ENCODE measurements at regions not wholly inside any gene's neighbourhood (a gene's known extent, or its start where the extent isn't known, plus 50 kb on each side); places are given as distances from the start of the nearest gene placed in this dataset.

DNA sequence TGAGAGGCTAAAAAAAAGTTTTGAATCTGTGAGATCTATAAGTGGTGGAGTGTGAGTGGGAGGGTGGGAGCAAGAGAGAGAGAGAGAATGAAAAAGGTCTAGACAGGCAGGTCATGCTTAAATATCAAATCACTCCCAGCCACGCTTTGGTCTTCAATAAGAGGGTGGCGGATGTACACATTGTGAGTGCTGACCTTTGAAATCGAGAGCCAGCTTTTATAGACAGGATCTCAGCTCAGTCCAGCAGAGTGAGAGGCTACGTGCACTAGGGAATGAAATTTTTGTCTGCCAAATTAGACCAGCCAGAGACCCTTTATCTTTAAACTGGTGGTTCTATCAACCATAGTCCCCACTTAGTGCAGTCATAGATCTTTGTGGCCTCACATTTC, 342.3 kb upstream of the PROK2 start:
- TF ChIP-seq MYC (IDR thresholded peaks at IDR 0.05; ENCODE audit: low read depth, low read length) (no peak), POLR2A (IDR thresholded peaks at IDR 0.05; ENCODE audit: extremely low read depth, insufficient read length) (no peak), MAX (IDR thresholded peaks at IDR 0.05; ENCODE audit: low read depth, low read length) (no peak)
- TF ChIP-seq, protein P1, sequence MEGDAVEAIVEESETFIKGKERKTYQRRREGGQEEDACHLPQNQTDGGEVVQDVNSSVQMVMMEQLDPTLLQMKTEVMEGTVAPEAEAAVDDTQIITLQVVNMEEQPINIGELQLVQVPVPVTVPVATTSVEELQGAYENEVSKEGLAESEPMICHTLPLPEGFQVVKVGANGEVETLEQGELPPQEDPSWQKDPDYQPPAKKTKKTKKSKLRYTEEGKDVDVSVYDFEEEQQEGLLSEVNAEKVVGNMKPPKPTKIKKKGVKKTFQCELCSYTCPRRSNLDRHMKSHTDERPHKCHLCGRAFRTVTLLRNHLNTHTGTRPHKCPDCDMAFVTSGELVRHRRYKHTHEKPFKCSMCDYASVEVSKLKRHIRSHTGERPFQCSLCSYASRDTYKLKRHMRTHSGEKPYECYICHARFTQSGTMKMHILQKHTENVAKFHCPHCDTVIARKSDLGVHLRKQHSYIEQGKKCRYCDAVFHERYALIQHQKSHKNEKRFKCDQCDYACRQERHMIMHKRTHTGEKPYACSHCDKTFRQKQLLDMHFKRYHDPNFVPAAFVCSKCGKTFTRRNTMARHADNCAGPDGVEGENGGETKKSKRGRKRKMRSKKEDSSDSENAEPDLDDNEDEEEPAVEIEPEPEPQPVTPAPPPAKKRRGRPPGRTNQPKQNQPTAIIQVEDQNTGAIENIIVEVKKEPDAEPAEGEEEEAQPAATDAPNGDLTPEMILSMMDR (IDR thresholded peaks at IDR 0.05; ENCODE audit: low read depth, low read length): no peak
- H3K4me3 ChIP-seq (ENCODE audit: low read depth, low read length): no peak overlapping the region
- no peak for DNase-seq (ENCODE audit: low read depth)

GRCh38 chr3:72126441-72127223, 341.7 kb upstream of the PROK2 start:
- no peak overlapping the region for H3K4me3 ChIP-seq (ENCODE audit: low read depth, low read length)
- DNase-seq (ENCODE audit: low read depth): no peak
- TF ChIP-seq MAX (IDR thresholded peaks at IDR 0.05; ENCODE audit: low read depth, low read length) (no peak), MYC (IDR thresholded peaks at IDR 0.05; ENCODE audit: low read depth, low read length) (no peak), POLR2A (IDR thresholded peaks at IDR 0.05; ENCODE audit: extremely low read depth, insufficient read length) (no peak)
- TF ChIP-seq, protein P1 (IDR thresholded peaks at IDR 0.05; ENCODE audit: low read depth, low read length): no peak

DNA sequence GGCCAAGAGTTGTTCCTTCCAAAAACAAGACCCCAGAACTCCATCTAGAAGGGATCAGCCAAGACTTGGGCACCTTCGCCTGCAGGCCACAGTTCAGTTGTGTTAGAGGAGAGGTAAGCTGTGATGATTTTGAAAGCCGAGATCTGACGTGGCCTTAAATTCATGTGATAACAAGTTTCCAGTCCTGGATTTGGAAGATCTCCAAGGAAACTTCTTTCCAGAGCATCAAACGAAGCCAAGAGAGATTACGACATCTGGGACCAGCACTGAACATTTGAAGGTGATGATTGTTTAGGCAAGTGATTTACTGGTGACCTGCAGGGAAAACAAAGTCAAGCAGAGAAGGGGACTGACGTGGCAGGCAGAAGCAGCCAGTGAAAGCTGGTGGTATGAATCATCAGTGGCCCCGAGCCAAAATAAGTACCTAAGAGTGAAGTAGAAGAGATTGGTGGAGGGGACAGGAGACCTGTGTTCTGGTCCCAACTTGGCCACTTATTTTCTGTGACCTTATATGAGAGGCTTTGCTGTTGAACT, 339.0 kb upstream of the PROK2 start:
- no peak for DNase-seq (ENCODE audit: low read depth)
- no peak overlapping the region for H3K4me3 ChIP-seq (ENCODE audit: low read depth, low read length)
- TF ChIP-seq MAX (IDR thresholded peaks at IDR 0.05; ENCODE audit: low read depth, low read length): no peak
- no peak for TF ChIP-seq MYC (IDR thresholded peaks at IDR 0.05; ENCODE audit: low read depth, low read length)
- TF ChIP-seq POLR2A (IDR thresholded peaks at IDR 0.05; ENCODE audit: extremely low read depth, insufficient read length): no peak
- TF ChIP-seq, protein P1 (IDR thresholded peaks at IDR 0.05; ENCODE audit: low read depth, low read length): no peak

- no peak overlapping the region for H3K4me3 ChIP-seq (ENCODE audit: low read depth, low read length)
- no peak for DNase-seq (ENCODE audit: low read depth)
- TF ChIP-seq MYC (IDR thresholded peaks at IDR 0.05; ENCODE audit: low read depth, low read length): no peak
- TF ChIP-seq, protein P1 (IDR thresholded peaks at IDR 0.05; ENCODE audit: low read depth, low read length): no peak
- TF ChIP-seq MAX (IDR thresholded peaks at IDR 0.05; ENCODE audit: low read depth, low read length): no peak
These were observed 336.1 kb upstream of the PROK2 start for GRCh38 chr3:72120806-72121778.

DNA sequence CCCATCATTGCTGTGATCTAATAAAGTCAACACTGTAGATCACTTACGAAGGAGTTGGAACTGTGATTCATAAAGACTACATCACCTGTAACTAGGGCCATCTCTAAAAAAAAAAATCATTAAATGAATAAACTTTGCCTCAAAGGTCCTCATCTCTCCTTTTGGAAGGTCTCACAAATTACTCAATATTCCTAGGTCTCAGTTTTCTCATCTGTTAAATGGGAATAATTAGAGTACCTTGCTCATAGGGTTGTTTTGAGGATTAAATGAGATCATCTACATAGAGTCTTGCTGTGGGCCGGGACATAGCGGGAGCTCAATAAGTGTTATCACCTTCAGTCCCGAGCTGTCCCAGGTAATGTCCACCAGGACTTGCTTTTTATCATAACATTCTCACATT, 335.1 kb upstream of the PROK2 start:
- DNase-seq (ENCODE audit: low read depth): no peak
- no peak overlapping the region for H3K4me3 ChIP-seq (ENCODE audit: low read depth, low read length)
- TF ChIP-seq, protein P1 (IDR thresholded peaks at IDR 0.05; ENCODE audit: low read depth, low read length): no peak
- no peak for TF ChIP-seq POLR2A (IDR thresholded peaks at IDR 0.05; ENCODE audit: extremely low read depth, insufficient read length)
- TF ChIP-seq MAX (IDR thresholded peaks at IDR 0.05; ENCODE audit: low read depth, low read length): no peak
- TF ChIP-seq MYC (IDR thresholded peaks at IDR 0.05; ENCODE audit: low read depth, low read length): no peak
